Suprapubic skin (tissue), 3 donors: ENCODE measurements at regions not wholly inside any gene's neighbourhood (a gene's known extent, or its start where the extent isn't known, plus 50 kb on each side); places are given as distances from the start of the nearest gene placed in this dataset.

Experiments
- CTCF ChIP-seq, 2 donors: fragments of 200-600 bp in 1 of 2; fragments of 450-650 bp in 1 of 2; sonication (generic) in 1 of 2; IDR thresholded peaks; one replicate each; pipeline ENCODE4 v1.5.1; 2016 to 2019; ENCODE audit warnings: antibody characterized with exemption in 2 of 2, mild to moderate bottlenecking in 1 of 2, moderate library complexity in 1 of 2
- POLR2A ChIP-seq, 2 donors: fragments of 450-650 bp; IDR thresholded peaks; one replicate each; pipeline ENCODE4 v1.6.1; 2017; ENCODE audit warnings: antibody characterized with exemption in 2 of 2, mild to moderate bottlenecking in 2 of 2, moderate library complexity in 2 of 2

GRCh38 chr1:239025223-239025622 lies 361.1 kb upstream of the CHRM3 start:
- no peak for TF ChIP-seq CTCF (IDR thresholded peaks at IDR 0.05)
- TF ChIP-seq POLR2A (IDR thresholded peaks at IDR 0.05) = no peak
